Brain microvascular endothelial cell (primary cell): ENCODE measurements at regions not wholly inside any gene's neighbourhood (a gene's known extent, or its start where the extent isn't known, plus 50 kb on each side); places are given as distances from the start of the nearest gene placed in this dataset.

Experiments used
- DNase-seq: peaks from one replicate; pipeline ENCODE4 v3.0.0-alpha.2; 2020
- H3K27ac ChIP-seq: fragments of 250-450 bp; sonication (Bioruptor Pico); 2 replicates; pipeline ENCODE4 v1.5.1; 2020; ENCODE audit warnings: mild to moderate bottlenecking, moderate library complexity
- H3K27me3 ChIP-seq: fragments of 250-450 bp; sonication (Bioruptor Pico); replicated peaks from 2 replicates; pipeline ENCODE4 v1.5.1; 2020; ENCODE audit warnings: mild to moderate bottlenecking
- H3K36me3 ChIP-seq: fragments of 250-450 bp; sonication (Bioruptor Pico); replicated peaks from 2 replicates; pipeline ENCODE4 v1.5.1; 2020; ENCODE audit warnings: mild to moderate bottlenecking
- H3K4me3 ChIP-seq: 2 replicates; pipeline ENCODE4 v1.5.1; 2011; ENCODE audit warnings: low read depth, mild to moderate bottlenecking, control low read depth, low read length, moderate library complexity
- in situ Hi-C: cut with HindIII; loops from 2 replicates; pipeline ENCODE4 v1.10.0; 2017; ENCODE audit warnings: low sequenced_read_pairs, low pct_ligation_motif_present
- TF ChIP-seq, protein P1 (sequence below): IDR thresholded peaks from 2 replicates; pipeline ENCODE4 v1.5.1; 2011; ENCODE audit warnings: low read depth, mild to moderate bottlenecking, moderate library complexity, low read length, control low read depth, inconsistent platforms; ENCODE audit errors: missing control alignments

DNA sequence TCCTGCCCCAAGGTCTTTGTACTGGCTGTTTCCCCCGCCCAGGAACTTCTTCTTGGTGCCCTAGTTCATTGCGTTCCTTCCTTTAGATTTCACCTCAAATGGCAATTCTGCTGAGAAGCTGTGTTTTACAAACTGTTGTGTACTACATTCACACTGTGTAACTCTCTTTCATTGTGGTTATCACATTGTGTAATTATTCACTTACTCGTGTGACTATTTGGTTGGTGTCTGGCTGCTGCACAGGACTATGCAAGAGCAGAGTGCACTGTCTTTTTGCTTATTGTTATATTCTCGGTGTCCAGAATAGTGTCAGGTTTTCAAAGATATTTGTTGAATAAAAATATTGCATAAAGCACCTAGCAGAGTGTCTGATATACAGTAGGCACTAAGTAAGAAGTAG is 177.2 kb upstream of the PRICKLE1 start:
- no peak for DNase-seq
- in situ Hi-C loops = no loop called here
- no peaks in the 10 kb centered on the region for H3K36me3 ChIP-seq
- no peaks in the 10 kb centered on the region for H3K27me3 ChIP-seq
- no peak overlapping the region for H3K4me3 ChIP-seq
- TF ChIP-seq, protein P1, sequence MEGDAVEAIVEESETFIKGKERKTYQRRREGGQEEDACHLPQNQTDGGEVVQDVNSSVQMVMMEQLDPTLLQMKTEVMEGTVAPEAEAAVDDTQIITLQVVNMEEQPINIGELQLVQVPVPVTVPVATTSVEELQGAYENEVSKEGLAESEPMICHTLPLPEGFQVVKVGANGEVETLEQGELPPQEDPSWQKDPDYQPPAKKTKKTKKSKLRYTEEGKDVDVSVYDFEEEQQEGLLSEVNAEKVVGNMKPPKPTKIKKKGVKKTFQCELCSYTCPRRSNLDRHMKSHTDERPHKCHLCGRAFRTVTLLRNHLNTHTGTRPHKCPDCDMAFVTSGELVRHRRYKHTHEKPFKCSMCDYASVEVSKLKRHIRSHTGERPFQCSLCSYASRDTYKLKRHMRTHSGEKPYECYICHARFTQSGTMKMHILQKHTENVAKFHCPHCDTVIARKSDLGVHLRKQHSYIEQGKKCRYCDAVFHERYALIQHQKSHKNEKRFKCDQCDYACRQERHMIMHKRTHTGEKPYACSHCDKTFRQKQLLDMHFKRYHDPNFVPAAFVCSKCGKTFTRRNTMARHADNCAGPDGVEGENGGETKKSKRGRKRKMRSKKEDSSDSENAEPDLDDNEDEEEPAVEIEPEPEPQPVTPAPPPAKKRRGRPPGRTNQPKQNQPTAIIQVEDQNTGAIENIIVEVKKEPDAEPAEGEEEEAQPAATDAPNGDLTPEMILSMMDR = no peak
- H3K27ac ChIP-seq = no peak overlapping the region

DNA sequence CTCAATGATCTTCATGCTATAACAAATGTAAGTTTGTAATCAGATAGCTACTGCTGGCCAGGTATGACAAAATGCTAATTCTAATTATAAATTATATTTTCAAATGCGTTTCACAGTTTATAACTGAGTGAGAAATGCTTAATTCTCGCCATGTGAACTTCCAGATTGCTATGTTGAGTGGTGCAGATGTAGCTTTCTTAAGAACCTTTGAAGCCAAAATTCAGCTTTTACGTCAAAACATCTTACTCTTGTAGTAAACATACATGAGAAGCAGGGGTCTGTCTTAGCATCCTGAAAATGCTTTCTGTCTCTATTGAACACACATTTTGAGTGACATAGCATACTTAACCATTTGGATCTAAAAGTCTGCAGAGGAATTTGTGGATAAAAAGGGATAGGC is 176.5 kb upstream of the PRICKLE1 start:
- in situ Hi-C loops = no loop called here
- Histone ChIP-seq H3K4me3 (no peak overlapping the region), H3K27ac (no peak overlapping the region), H3K36me3 (no peaks in the 10 kb centered on the region), H3K27me3 (no peaks in the 10 kb centered on the region)
- DNase-seq = no peak
- TF ChIP-seq, protein P1 = no peak

DNA sequence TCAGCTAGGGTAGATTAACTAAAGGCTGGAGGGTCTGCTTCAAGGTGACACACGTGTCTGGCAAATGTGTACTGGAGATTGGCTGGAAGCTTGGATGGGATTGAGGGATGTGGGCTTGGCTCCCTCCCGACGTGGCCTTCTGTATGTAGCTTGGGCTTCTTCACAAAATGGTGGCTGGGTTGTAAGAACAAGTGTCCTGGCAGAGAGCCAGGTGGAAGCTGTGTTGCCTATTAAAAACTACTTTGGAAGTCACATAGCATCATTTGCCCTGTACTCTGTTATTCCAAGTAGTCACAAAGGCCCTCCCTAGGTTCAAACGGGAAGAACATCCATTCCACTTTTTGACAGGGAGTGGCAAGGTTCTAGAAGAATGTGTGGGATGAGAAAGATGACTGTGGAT is 174.1 kb upstream of the PRICKLE1 start:
- H3K4me3 ChIP-seq = no peak overlapping the region
- in situ Hi-C loops = no loop called here
- H3K27me3 ChIP-seq = no peaks in the 10 kb centered on the region
- no peak overlapping the region for H3K27ac ChIP-seq
- TF ChIP-seq, protein P1 = no peak
- no peak for DNase-seq
- H3K36me3 ChIP-seq = no peaks in the 10 kb centered on the region

DNA sequence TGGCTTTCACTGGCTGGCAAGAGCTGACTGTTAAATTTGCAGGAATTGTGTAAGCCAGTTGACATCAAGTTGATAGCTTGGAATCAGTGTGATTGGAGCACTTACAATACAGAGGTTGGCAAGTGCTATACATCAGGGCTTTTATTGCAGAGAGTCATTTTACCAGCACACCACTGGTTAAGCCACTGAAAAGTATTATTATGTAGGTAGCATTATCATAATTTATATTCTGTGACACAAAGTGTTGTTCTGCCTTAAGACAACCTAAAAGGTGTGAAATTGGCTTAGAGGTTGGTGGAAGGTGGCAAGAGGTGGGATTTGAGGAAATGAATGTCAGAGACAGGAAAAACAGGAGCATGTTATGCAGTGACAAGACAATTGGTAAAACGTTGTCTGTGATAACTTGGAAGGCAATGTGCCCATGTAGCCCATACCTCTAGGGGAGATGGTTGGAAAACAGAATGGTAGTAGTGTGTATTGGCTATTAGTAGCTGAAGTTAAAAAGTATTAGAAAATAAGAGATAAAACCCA is 172.9 kb upstream of the PRICKLE1 start:
- TF ChIP-seq, protein P1 = no peak
- in situ Hi-C loops = no loop called here
- Histone ChIP-seq H3K4me3 (no peak overlapping the region), H3K36me3 (no peaks in the 10 kb centered on the region), H3K27me3 (no peaks in the 10 kb centered on the region), H3K27ac (no peak overlapping the region)
- DNase-seq = no peak

DNA sequence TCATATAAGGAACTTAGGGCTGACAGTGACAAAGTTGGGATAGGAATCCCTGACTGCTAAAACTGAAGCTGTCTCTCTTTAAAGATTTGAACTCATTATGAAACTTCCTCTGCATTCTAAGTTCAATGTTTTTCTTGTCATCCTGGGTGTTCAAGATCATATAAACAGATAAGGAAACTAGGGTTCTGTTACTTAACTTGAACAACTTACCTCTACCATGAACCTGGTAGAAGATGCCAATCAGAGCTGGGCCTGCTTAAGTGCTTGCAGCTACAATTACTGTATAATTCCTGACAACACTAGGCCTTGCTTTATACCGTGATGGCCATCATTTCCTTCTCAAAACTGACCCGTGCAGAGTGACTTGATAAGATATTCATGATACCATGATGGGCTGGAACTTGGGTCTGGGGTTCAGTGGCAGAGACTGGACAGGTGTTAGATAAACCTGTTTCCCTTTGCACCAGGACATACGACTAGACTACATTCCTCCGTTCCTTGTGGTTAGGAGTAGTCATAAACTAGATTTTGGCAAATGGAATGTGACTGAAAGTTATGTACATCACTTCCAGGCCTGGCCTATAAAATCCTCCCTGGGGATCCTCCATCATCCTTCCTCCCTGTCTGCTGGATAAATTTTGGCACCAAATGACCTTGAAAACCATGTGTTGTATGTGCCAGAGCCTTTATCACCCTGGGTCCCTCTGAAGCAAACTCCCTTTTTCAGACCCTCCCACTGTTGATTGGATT is 172.2 kb upstream of the PRICKLE1 start:
- H3K4me3 ChIP-seq = no peak overlapping the region
- H3K27me3 ChIP-seq = no peaks in the 10 kb centered on the region
- no peaks in the 10 kb centered on the region for H3K36me3 ChIP-seq
- H3K27ac ChIP-seq = no peak overlapping the region
- in situ Hi-C loops = no loop called here
- DNase-seq = no peak
- TF ChIP-seq, protein P1 = no peak

DNA sequence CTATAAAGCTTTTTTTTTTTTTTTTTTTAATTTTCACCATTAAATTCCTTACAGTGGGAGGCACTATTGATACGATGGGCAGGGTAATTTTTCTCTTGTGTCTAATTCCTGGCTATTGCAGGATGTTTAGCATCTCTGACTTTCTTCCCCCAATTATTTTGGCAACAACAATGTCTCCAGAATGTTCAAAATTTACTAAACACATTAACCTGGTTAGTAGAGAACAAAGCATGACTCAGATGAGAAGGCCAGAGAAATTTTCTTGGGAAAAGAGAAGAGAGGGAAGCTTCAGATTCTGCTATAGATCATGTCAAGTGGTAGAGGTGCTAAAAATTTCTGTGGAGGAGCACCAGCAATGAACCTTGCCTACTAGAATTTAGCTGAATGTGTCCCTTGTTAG is 171.5 kb upstream of the PRICKLE1 start:
- H3K27me3 ChIP-seq = no peaks in the 10 kb centered on the region
- no peaks in the 10 kb centered on the region for H3K36me3 ChIP-seq
- H3K4me3 ChIP-seq = no peak overlapping the region
- H3K27ac ChIP-seq = no peak overlapping the region
- TF ChIP-seq, protein P1 = no peak
- in situ Hi-C loops = no loop called here
- DNase-seq = no peak
